HT1080 (cell line): ENCODE measurements at regions not wholly inside any gene's neighbourhood (a gene's known extent, or its start where the extent isn't known, plus 50 kb on each side); places are given as distances from the start of the nearest gene placed in this dataset.

Experiments used
- DNase-seq: peaks from one replicate; pipeline ENCODE4 v3.0.0-alpha.2; 2015; ENCODE audit warnings: low read depth

DNA sequence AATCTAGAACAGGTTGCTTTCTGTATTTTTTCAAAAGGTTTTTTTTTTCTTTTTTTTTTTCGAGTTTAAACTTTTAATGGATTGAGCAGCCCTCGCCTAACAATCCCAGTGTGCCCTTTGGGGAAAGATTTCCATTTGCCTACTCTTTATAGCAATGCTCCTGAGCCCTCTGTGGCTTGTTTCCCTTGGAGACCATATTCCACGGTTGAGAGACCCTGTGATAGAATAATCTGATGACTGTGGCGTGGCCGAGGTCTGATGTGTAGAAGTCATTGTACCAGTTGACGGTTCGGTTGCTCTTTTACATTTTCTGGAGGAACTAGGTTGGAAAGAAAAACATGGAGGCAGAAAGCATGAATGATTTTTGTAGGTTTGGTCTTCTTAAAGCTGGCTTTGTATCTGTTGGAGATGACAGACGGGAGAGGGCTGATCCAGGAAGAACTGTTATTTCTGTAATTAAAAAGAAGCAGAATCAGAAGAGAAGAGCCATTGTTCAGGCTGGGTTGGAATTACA lies 305.7 kb upstream of the NRIP1 start:
- no peak for DNase-seq

DNA sequence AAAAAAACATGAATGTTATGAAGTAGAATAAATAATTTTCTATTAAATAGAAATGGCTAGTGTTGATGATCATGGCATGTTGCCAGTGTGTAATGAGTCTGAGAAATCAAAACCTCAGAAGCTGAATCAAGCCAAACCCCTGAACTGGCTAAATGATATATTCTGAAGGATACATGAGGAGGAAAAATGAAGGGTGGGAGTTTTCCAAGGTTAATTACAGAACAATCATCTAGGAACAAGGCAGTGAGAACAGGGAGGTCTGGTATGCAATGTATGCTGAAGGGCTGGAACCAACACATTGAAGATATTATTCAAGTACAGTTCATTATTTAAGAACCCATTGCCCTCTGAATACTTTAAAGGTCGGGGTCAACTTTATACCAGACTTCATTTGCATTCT lies 309.1 kb upstream of the NRIP1 start:
- DNase-seq = no peak

DNA sequence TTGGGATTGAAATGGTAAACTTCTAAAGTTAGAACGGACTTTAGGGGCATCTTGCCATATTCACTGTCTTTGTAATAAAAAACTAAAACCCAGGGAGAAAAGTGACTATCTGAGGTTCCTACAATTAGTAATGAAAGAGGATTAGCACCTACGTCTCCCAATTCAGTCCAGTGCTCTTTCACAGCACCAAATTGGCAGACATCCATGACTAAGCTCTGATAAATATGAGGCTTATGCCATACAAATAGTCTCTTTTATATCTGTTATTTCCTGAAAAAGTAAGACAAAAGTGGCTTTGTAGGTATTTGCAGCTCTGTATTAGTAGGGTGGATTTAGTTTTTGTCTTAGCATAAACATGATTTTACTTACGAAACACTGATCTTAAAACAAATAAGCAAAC lies 315.0 kb upstream of the NRIP1 start:
- no peak for DNase-seq

DNA sequence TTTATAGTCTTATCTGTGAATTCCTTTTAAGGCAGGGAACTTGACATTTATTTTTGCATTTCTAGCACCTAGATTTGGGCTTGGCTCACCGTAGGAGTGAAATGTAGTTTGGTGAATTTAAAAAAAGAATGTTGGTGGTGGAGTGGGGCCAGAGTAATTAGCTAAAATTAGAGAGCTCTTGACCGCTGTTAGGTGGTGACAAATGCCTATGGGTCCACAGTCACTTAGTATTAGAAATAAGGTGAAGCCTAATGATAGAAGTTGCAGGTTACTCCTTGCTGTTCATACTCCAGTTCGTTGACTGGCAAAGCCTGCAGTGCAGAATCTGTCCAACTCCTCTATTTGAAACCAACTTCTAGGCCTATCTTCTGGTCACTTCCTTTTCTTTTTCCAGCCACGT lies 318.8 kb upstream of the NRIP1 start:
- DNase-seq = no peak

DNA sequence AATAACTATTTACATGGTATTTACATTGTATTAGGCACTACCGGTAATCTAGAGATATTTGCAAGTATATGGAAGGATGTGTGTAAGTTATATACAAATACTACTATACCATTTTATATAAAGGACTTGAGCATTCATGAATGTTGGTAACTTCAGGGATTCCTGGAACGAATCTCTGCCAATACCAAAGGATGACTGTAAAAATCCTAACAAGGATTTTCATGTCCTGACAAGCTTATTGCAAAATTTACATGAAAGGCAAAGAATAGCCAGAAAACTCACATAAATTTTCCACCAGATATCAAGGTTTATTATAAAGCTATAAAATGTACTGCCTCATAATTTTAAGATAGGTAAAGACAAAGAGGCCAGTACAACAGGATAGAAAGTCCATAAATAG lies 325.2 kb upstream of the NRIP1 start:
- no peak for DNase-seq

DNA sequence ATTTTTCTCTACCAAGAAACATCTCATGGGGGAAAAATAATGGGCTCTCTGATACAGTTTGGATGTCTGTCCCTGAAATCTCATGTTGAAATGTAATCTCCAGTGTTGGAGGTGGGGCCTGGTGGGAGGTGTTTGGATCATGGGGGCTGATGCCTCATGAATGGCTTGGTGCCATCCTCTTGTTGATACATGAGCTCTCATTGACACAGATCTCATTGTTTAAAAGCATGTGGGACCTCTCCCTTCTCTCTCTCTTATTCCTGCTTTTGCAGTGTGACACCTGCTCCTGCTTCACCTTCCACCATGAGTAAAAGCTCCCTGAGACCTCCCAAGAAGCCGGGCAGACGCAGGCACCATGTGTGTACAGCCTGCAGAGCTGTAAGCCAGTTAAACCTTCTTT lies 332.5 kb upstream of the NRIP1 start:
- DNase-seq = no peak

DNA sequence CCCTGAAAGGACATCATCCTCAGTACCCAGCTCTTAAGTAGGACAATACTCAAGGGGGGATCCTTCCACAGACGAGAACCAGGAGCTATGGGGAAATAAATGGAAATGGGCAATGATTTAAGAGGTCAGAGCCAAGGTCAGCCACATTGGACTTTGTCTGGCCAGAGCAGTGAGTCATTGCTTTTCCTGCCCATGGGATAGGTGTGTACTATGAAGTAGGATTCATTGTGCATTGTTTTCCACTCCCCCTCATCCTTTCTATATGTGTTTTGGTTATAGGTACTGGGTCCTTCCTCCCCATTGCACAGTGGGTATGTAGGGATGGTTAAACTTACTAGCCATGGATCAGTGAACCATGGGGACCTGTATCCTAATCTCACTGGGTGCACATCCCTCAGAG lies 328.9 kb upstream of the USP25 start:
- peak; percentile 28 for DNase-seq

DNA sequence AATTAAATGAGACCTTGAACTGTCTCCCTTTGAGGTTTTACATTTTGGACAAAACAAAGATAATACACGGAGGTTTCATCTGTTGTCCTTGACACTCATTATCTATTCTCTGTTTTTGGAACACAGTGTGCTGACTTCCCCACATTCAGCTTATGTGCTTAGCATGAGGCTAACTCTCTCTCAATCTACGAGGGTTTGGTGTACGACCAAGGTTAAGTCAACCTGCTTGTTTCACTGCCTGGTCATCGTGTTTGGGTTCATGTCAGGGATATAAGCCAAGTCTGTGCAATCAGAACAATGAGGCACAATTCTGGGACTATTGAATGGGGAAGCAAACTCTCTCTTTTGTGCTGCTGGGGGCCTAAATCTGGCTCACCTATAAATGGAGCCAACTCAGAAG lies 328.5 kb upstream of the USP25 start:
- DNase-seq = no peak

DNA sequence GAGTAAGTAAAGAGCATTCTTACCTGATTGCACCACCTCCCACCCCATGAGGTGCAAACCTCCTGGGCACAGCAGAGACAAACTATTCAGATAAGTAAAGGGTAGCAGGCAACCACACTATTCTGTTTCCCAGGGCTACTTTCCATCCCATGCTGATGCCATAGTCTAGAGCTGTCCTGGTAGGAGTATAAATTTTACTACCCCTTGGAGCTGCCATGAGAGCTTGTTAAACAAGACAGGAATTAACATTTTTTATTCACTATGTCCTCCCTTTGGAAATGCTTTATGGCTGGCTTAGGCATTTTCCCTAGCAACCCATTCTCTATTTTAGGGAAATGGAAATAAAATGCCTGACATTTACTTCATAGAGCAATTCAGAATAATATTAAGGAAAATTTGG lies 324.6 kb upstream of the USP25 start:
- DNase-seq = no peak

DNA sequence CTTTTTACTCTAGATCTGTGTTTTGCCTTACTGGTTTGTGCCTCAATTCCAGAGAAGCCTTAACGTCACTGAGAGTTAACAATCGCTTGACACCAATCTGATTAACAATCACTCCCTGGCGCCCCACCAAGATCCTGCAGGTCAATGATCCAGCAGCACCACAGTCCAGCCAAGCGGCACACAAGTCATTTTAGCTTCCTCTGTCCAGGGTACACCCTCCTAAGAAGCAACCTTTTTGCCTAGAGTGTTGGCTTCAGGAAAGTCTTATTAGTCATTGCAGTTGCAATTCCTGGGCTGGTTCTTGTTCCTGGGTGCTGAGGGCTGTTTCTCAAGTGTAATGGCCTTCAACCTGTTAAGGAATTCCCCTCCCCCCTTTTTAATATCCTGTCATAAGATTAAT lies 323.0 kb upstream of the USP25 start:
- DNase-seq = no peak

DNA sequence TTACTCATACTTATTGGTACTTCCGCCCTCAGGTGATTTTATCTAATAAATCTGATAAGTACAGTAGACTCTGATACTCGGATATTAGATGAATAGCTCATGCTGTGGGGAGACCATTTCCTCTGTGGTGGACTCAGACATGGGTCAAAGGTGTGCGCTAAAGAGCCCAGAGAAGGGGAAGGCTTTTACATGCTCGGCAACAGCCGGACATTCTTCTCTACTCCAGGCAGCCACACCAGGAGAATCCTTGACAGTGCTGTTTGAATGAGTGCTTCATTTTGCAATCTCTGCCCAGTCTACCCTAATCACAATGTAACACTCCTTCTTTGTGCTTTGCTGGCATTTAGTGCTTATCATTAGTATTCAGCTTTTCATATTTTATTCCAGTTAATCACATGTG lies 322.2 kb upstream of the USP25 start:
- no peak for DNase-seq

DNA sequence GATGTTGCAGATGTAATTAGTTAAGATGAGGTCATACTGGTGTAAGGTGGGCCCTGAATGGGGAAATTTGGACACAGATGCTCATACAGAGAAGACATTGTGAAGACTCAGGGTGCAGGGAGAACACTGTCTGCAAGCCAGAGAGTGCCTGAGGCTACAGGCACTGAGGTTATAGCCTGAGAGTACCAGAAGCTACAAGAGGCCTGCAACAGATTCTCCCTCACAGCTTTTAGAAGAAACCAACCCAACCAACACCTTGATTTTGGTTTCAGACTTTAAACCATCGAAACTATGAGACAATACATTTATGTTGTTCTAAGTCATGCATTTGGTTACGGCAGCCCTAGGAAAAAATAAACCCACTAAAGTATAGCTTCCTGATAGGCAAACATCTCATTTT lies 321.7 kb upstream of the USP25 start:
- no peak for DNase-seq

DNA sequence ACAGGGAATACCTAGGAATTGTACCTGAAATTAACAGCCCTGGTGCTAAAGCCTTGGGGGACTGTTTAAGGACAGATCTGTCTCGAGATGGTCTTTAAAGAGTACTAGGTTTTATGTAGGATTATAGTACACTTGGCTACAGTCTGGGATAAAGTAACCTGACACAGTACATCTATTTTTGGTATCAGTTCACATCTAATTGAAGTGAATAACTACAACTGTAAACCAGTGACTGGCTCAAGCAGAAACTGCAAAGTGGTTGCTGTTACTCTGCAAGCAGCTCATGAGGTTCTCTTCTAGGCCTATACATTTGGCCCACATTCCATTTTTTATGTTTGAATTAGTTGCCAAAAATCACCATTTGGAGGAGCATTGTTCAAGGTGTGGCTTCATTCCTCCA lies 320.8 kb upstream of the USP25 start:
- DNase-seq = no peak

DNA sequence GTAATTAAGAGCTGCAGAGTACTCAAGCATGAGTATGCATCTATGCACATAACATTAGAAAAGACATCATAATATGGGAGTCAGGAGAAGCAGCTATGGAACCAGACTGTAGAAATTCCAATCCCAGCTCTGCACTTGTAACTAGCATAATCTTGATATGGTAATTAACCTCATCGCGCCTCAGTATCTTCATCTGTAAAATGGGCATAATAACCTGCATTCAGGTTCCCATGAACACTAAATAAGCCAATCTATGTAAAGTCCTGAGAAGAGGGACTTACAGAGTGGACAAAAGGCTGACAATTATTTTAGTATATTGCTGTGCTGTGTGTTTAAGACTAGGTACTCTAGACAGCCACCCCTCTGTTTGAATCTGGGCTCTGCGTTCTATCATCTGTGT lies 318.9 kb upstream of the USP25 start:
- DNase-seq = no peak

DNA sequence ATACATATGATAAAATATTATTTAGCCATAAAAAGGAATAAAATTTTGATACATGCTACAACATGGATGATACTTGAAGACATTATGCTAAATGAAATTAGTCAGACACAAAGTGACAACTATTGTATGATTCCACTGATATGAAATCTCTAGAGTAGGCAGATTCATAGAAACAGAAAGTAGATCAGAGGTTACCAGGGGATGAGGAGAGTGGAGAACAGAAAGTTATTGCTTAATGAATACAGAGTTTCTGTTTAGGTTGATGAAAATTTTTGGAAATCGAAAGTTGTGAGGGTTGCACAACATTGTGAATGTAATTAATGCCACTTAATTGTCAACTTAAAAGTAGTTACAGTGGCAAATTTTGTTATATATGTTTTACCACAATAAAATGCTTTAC lies 315.7 kb upstream of the USP25 start:
- no peak for DNase-seq

DNA sequence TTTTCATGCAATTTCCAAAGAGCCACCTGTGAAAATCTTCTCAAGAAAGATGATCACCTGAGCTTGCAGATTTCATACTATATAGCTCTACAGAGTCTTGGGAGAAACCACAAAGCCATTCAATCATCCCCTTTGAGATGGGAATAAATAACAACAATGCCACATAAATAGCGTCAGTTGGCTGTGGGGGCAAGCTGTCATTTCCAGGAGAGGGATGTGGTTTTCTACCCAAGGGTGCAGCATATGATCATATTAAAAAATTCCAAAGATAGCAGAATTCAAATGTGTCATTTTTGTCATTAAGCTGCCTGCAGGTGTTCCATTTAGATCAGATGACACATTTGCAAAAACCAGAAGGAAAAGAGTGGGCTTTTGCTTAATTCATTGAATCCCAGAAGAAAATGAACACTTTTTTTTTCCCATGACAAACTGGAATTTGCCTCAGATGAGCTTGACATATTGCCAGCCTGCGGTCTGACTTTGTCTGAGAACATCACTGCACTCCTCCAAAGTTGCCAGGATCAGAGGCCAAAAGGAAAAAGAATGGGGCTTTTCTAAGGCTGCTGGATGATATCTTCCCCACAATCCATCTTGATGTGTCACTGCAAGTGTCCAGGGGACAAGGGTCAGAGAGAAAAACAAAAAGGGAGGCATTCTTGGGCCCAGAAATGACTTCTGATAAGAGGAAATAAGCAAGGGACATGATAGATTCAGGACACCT lies 314.1 kb upstream of the USP25 start:
- no peak for DNase-seq

DNA sequence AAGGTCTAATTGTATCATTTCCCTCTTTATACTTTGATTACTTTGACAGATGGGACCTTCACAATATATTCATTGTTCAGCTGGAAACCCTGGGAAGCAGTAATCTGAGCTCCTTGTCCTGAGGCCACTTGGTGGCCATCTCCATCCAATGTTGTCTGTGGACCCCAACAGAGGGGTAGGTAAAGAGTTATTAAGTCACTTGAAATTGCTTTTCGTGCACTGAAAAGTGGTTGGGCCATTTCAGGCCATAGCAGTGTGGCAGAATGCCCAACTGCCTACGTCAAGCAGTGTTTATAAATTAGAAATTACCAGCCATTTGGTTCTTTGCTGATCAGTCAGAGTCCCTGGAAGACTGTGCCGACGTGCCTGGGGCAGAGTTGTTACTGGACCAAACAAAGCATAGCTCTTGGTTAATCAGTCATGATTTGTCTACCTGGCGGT lies 308.3 kb upstream of the USP25 start:
- DNase-seq = no peak

DNA sequence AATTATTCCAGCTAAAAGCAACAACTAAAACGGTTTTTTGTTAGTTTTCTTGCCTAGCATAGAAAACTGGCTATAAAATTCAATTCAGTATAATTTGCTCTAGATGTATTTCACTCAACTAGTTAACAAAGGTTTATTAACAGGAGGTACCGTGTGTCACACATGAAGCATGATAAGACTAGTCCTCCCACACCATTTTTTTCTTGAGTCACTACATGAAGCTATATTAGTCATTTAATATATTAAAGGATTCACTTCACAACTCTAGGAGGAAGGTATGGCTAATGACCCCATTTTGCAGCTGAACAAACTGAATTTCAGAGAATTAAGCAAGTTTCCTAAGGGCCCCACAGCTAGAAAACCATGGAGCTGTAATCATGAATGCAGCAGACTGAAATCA lies 307.8 kb upstream of the USP25 start:
- DNase-seq = no peak

DNA sequence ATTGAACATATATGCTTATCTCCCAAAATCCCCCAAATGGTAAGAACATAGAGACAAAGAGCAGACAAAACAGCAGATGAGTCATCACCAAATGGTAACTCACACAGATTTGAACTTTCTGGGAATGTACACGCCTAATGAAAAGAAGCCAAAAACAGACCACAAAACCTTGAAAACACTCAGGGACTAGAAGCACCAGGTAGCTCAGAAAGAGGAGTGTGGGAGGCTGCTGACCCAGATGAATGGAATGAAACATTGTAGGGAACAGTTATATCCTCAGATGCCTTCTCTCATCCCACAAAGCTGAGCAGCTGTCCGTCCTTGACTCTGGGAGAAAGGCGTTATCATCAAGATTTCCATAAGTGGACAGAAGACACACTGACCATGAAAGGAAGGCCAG lies 307.0 kb upstream of the USP25 start:
- peak; percentile 38 for DNase-seq

DNA sequence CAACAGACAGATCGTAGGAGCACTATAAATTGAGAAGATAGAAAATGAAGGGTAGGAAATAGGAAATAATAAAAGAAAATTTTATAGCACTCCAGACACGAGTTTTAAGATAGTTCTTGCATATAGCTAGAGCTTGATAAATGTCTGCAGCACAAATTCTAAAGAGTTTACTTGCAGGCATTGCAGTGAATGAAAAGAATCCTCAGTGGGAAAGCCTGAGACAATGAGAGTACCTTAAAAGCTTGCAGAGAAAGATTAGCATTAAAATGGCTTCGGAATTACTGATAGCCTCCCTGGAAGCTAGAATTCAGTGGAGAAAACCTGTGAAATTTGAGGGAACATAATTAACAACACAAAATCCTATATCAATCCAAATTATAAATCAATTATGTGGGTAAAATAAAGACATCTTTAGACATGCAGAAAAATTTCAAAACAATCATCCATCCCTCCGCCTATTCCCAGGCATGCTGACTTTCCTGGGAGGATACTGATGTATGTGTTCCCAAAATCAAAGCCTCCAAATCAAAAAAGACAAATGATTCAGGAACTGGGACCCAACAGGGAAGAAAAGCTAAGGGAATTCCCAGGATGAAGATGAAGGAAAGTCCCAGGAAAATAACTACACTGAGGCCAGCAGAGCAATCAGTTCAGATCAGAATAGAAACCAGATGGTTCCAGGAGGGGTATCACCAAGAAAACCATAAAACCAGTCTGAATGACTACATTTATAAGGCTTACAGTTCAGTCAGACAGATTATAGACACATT lies 305.9 kb upstream of the USP25 start:
- DNase-seq = no peak

DNA sequence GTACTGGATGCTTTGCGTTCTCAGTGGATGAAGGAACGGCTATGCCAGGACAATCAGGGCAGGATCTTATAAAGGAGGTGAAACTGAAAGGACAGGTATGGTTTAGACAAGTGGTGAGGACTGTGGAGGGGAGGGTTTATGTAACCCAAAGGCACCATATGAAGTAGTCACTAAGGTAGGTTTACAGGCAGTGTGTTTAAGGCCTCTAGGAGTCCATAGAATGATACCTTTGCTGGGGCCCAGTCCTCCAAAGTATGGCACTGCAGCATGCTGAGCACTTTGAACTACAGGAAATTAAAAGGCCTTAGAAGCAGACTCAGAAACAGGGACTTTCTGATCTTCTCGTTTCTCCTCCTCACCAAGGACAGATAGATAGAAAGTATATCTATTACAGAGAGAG lies 304.7 kb upstream of the USP25 start:
- no peak for DNase-seq

DNA sequence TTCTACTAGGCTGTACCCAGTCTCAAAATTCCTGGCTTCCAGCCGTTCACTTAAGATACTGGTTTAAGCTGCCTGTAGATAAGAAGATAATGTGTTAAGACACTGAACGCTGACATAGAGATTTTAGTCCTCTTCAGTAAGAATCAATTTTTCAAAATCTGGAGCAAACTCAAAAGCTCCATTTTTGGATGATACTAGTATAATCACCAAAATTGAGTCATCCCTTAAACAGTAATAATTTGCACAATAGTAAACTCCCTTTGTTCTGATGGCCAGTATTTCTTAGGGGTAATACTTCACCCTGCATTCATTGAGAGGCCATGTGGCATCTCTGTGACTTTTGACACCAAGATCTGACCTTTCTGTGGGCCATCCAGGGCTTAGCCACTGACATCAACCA lies 299.8 kb upstream of the USP25 start:
- DNase-seq = no peak

DNA sequence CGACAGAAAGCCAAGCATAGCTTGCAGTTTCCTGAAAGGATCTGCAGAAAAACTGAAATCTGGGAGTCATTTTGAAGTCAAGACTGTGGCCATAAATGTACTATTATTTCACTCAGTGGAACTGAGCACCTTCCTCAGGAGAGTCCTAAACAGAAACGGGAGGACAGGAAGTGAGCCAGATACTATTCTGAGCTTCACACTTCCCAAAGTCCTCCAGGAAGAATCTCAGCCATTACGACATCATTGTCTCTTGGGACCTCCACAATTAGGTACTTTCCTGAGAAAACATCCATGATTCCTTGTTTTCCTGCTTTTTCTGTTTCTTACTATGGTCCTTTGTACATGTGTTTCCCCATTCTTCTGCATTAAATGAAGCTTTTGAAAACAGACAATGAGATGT lies 299.2 kb upstream of the USP25 start:
- no peak for DNase-seq
